ENCODE measurements at regions not wholly inside any gene's neighbourhood (a gene's known extent, or its start where the extent isn't known, plus 50 kb on each side); places are given as distances from the start of the nearest gene placed in this dataset.

- TF ChIP-seq CTCF (IDR thresholded peaks at IDR 0.05; ENCODE audit: control insufficient read depth, insufficient read depth, low read depth, low read length, missing control alignments) = no peak
- DNase-seq (ENCODE audit: low read depth) = no peak
- H3K4me3 ChIP-seq (ENCODE audit: control insufficient read depth, low read depth, low read length) = no peak overlapping the region
Observed at GRCh38 chr7:18123508-18124239, 96.0 kb upstream of the PRPS1L1 start.

- TF ChIP-seq CTCF (IDR thresholded peaks at IDR 0.05; ENCODE audit: control insufficient read depth, insufficient read depth, low read depth, low read length, missing control alignments) = no peak
- H3K4me3 ChIP-seq (ENCODE audit: control insufficient read depth, low read depth, low read length) = no peak overlapping the region
- DNase-seq (ENCODE audit: low read depth) = no peak
Observed at GRCh38 chr7:18125476-18125875, 97.8 kb upstream of the PRPS1L1 start.

GRCh38 chr7:18126281-18126680 is 98.6 kb upstream of the PRPS1L1 start:
- no peak overlapping the region for H3K4me3 ChIP-seq (ENCODE audit: control insufficient read depth, low read depth, low read length)

GRCh38 chr7:18128846-18129245 is 101.2 kb upstream of the PRPS1L1 start:
- no peak for TF ChIP-seq CTCF (IDR thresholded peaks at IDR 0.05; ENCODE audit: control insufficient read depth, insufficient read depth, low read depth, low read length, missing control alignments)
- no peak overlapping the region for H3K4me3 ChIP-seq (ENCODE audit: control insufficient read depth, low read depth, low read length)
- no peak for DNase-seq (ENCODE audit: low read depth)

More at GRCh38 chr7:18126281-18126680, 98.6 kb upstream of the PRPS1L1 start:
- DNase-seq (ENCODE audit: low read depth) = no peak
- no peak for TF ChIP-seq CTCF (IDR thresholded peaks at IDR 0.05; ENCODE audit: control insufficient read depth, insufficient read depth, low read depth, low read length, missing control alignments)

GRCh38 chr7:18132811-18133210 is 105.2 kb upstream of the PRPS1L1 start:
- H3K4me3 ChIP-seq (ENCODE audit: control insufficient read depth, low read depth, low read length) = no peak overlapping the region
- DNase-seq (ENCODE audit: low read depth) = no peak
- TF ChIP-seq CTCF (IDR thresholded peaks at IDR 0.05; ENCODE audit: control insufficient read depth, insufficient read depth, low read depth, low read length, missing control alignments) = no peak

- no peak for TF ChIP-seq CTCF (IDR thresholded peaks at IDR 0.05; ENCODE audit: control insufficient read depth, insufficient read depth, low read depth, low read length, missing control alignments)
- no peak for DNase-seq (ENCODE audit: low read depth)
- H3K4me3 ChIP-seq (ENCODE audit: control insufficient read depth, low read depth, low read length) = no peak overlapping the region
Observed at GRCh38 chr7:18133921-18134320, 106.3 kb upstream of the PRPS1L1 start.

All from AG09309 (cell line).